AML-193 (cell line): ENCODE measurements at regions not wholly inside any gene's neighbourhood (a gene's known extent, or its start where the extent isn't known, plus 50 kb on each side); places are given as distances from the start of the nearest gene placed in this dataset.

ENCODE experiments used
- DNase-seq, 2 experiments: peaks; one replicate each; lab custom pipeline; 2025; lab: John Stamatoyannopoulos, UW

- no peak for DNase-seq
These were observed 637.9 kb downstream of the MED13L start for GRCh38 chr12:115639648-115640012.

- no peak for DNase-seq
These were observed 638.5 kb downstream of the MED13L start for GRCh38 chr12:115638733-115639647.

- no peak for DNase-seq
These were observed 640.9 kb downstream of the MED13L start for GRCh38 chr12:115636546-115636945.

- no peak for DNase-seq
These were observed 645.2 kb downstream of the MED13L start for GRCh38 chr12:115632308-115632707.

- DNase-seq, result no peak
These were observed 647.4 kb downstream of the MED13L start for GRCh38 chr12:115630136-115630535.

GRCh38 chr12:115626210-115626609, 651.3 kb downstream of the MED13L start:
- no peak for DNase-seq

- DNase-seq, result no peak
These were observed 653.6 kb downstream of the MED13L start for GRCh38 chr12:115623764-115624334.

- DNase-seq, result no peak
These were observed 654.2 kb downstream of the MED13L start for GRCh38 chr12:115623275-115623674.

GRCh38 chr12:115620816-115621215, 656.7 kb downstream of the MED13L start:
- no peak for DNase-seq

- DNase-seq, result no peak
These were observed 657.6 kb downstream of the MED13L start for GRCh38 chr12:115619889-115620288.

- no peak for DNase-seq
These were observed 658.4 kb downstream of the MED13L start for GRCh38 chr12:115619061-115619460.

GRCh38 chr12:115618105-115618504, 659.4 kb downstream of the MED13L start:
- no peak for DNase-seq

GRCh38 chr12:115617391-115617790, 660.1 kb downstream of the MED13L start:
- DNase-seq, result no peak

- no peak for DNase-seq
These were observed 666.0 kb downstream of the MED13L start for GRCh38 chr12:115611477-115611876.

- DNase-seq, result no peak
These were observed 668.1 kb downstream of the MED13L start for GRCh38 chr12:115609347-115609746.

GRCh38 chr12:115606040-115606439, 671.5 kb downstream of the MED13L start:
- DNase-seq, result no peak

GRCh38 chr12:115598871-115599811, 678.4 kb downstream of the MED13L start:
- DNase-seq, result no peak

- no peak for DNase-seq
These were observed 680.3 kb downstream of the MED13L start for GRCh38 chr12:115597157-115597712.

- DNase-seq, result no peak
These were observed 689.4 kb downstream of the MED13L start for GRCh38 chr12:115588131-115588530.

- no peak for DNase-seq
These were observed 693.3 kb downstream of the MED13L start for GRCh38 chr12:115584156-115584555.

- DNase-seq, result no peak
These were observed 693.9 kb downstream of the MED13L start for GRCh38 chr12:115583591-115583990.

GRCh38 chr12:115577401-115577800, 700.1 kb downstream of the MED13L start:
- no peak for DNase-seq
